GM12873 (cell line): ENCODE measurements at regions not wholly inside any gene's neighbourhood (a gene's known extent, or its start where the extent isn't known, plus 50 kb on each side); places are given as distances from the start of the nearest gene placed in this dataset.

Experiments used
- TF ChIP-seq, protein P1 (sequence below): IDR thresholded peaks from 2 replicates; pipeline ENCODE4 v1.5.1; 2012; ENCODE audit warnings: low read depth, mild to moderate bottlenecking, moderate library complexity, low read length, control low read depth; ENCODE audit not compliant: insufficient read depth; ENCODE audit errors: missing control alignments

DNA sequence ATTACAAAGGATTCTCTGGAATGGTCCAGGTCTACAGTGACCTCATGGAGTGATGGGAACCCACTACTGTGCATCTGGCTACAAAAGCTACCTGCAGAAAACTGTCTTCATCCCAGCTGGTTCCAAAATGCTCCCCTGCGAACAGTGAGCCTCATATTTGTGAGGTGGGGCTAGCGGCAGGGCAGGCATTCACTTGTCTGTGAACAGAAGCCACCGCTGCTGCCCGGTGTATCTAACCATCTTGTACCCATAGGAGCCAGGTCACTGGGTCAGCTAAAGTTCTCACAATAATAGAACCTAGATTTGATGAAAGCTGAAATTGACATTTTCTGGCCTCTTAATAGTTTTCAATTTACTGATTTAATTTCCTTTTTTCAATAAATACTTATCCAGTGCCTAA is 150.7 kb downstream of the KLF13 start:
- TF ChIP-seq, protein P1, sequence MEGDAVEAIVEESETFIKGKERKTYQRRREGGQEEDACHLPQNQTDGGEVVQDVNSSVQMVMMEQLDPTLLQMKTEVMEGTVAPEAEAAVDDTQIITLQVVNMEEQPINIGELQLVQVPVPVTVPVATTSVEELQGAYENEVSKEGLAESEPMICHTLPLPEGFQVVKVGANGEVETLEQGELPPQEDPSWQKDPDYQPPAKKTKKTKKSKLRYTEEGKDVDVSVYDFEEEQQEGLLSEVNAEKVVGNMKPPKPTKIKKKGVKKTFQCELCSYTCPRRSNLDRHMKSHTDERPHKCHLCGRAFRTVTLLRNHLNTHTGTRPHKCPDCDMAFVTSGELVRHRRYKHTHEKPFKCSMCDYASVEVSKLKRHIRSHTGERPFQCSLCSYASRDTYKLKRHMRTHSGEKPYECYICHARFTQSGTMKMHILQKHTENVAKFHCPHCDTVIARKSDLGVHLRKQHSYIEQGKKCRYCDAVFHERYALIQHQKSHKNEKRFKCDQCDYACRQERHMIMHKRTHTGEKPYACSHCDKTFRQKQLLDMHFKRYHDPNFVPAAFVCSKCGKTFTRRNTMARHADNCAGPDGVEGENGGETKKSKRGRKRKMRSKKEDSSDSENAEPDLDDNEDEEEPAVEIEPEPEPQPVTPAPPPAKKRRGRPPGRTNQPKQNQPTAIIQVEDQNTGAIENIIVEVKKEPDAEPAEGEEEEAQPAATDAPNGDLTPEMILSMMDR, result no peak

DNA sequence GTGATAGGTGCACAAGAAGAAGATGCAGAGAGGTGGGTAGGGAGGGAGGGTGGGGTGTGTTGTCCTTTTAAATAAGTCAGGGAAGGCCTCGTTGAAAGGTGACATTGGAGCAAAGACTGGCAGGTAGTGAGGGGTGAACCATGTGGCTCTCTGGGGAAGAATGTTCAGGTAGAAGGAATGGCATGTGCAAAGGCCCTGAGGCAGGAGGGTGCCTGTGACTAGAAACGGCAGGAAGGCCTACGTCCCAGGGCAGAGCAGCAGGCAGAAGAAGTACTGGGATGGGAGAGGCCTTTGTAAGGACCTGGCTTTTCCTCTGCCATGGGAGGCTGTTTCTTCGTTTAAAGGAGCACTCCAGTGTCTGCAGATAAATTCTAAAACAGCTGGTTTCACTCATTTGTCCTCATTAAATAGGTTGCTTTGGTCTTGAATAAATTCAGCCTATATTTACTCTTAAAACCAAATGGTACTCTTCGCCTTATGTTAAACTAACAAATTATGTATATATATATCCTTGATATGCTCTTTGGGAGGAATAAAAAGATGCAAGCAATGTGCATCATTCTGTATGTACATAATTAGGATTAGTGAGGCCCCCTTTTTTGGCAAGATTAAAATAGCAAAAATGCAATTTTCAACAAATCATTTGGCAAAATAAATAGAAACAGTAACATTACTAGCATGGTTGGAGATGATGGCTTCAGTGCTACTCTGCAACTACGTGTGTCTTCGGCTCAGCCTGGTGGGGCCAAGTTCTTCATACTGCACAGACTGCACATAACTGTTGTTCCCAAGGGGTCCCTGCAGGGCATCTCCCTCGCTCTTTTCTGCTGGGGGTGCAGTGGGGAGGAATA is 151.4 kb downstream of the KLF13 start:
- TF ChIP-seq, protein P1, result no peak

DNA sequence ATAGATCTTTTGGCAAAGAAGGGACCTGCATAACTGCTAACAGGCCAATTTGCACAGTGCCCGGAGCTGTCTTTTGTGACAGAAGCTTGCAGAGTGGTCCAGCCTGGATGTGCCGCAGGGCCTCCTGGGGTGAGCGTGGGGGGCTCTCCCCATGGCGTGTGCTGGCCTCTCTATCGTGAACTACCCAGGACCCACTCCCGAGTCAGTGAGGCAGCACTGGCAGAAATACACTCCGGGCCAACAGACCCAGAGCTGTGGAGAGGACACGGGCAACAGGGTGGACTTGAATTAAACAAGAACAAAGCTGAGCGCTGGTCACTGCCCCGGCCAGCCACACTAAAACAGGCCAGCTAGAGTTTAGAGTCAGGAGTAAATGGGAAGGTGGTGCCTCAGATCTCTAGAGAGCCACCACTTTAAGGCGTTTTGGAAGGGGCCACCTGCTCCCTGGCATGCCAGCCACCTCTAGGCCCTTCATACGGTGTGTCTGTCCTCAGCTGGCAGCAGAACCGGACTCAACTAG is 152.1 kb downstream of the KLF13 start:
- TF ChIP-seq, protein P1, result no peak

DNA sequence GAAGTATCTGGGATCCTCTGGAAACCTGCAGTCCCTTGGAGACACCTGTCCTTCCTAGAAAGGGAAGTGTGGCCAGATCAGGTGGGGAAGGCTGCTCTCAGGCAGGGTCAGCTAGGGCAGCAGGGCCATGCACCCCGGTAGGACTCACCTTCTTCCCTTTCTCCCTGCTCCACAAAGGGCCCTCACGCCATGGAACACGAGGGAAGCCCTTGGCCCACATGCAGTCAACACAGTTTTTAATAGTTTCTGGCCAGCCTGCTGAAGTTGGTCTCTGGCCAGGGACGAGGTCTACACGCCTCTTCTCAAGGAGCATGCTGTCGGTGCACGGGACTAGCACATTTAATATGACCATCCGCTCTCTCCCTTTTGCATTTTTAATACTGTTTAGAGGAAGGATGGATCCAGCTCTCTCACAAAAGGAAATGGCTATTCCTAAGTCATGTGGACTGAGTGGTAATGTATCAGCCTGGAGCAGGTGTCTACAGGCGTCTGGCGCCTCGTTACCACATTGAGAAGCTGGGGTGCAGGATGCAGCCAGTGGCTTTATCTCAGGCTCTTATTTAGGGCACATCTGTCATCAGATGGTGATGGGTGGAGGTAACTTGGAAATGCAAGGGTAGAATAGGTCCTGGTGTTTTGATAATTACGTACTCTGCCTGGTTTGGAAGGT is 153.9 kb downstream of the KLF13 start:
- TF ChIP-seq, protein P1, result no peak

DNA sequence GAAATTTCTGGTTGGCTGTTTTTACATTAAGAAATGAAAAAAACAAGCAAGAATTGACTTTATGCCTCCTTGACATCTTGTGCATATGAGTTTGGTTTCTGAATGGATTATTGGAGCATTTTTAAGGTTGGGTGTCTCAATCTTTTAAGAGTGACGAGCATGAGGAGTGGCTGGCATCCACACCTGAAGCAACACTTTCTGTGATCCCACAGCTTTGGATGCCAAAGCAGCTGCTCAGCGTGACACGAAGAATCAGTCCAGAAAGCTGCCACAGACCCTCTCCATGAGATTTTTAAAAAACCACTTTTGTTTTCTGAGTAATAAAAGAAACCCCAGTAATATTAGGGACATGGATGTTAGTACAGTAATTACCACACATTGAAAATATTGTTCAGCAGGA is 154.5 kb downstream of the KLF13 start:
- TF ChIP-seq, protein P1, result no peak

DNA sequence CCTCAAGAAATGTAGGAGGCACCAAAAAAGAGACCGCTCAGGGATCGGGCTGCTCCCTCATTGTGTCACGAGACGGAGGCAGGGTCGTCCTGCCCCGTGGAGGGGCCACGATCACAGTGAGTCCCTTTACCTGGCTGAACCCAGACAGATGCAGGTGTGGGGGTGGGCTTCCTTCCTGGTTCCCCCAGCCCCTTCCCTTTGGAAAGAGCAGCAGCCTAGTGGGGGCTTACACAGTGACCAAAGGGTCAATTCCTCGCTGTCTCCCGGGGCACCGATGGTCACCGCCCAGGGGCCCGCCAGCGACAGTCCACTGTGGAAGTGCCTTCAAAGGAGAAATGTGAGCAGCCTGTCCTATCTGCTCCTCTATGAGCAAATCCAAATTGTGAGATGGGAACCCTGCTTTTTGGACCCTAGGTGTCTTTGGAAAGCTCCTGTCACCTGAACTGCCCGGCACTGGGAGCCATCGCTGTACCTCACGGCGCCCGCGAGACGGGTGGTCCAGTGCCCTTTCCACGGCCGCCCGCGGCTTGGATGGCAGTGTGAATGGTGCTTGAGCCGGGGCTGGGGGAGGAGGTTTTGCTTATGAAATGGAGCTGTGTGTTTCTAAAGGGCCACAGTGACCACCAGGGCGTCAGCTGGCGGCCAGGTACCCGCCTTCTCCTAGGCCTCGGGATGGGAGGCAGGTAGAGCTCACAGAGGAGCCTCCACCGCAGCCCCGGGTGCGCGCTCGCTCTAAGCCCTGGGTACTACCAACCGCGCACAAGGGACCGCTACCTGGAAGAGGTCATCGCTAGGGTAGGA is 155.7 kb downstream of the KLF13 start:
- TF ChIP-seq, protein P1, result no peak
